H1 (cell line): ENCODE measurements at regions not wholly inside any gene's neighbourhood (a gene's known extent, or its start where the extent isn't known, plus 50 kb on each side); places are given as distances from the start of the nearest gene placed in this dataset.

Experiments
- CHD7 ChIP-seq: fragments of 300-600 bp; sonication (generic); IDR thresholded peaks from 2 replicates; pipeline ENCODE4 v1.7.1; 2012; ENCODE audit warnings: low read length, moderate library complexity, mild to moderate bottlenecking, inconsistent platforms; ENCODE audit not compliant: insufficient replicate concordance

- no peak for TF ChIP-seq CHD7
Observed at GRCh38 chr7:142414135-142414534, 156.3 kb upstream of the PRSS58 start (continued).
